ENCODE measurements at regions not wholly inside any gene's neighbourhood (a gene's known extent, or its start where the extent isn't known, plus 50 kb on each side); places are given as distances from the start of the nearest gene placed in this dataset.

- no peak for TF ChIP-seq CTCF (IDR thresholded peaks at IDR 0.05; ENCODE audit: low read depth, low read length)
- no peak for TF ChIP-seq EZH2phosphoT487 (IDR thresholded peaks at IDR 0.05; ENCODE audit: low read depth)
Observed at GRCh38 chr18:78913830-78914231, 65.8 kb upstream of the SALL3 start.
